Adrenal gland (tissue), 9 donors: ENCODE measurements at regions not wholly inside any gene's neighbourhood (a gene's known extent, or its start where the extent isn't known, plus 50 kb on each side); places are given as distances from the start of the nearest gene placed in this dataset.

Experiments used
- DNase-seq, 7 donors: peaks; one replicate each; pipeline ENCODE4 v3.0.0-alpha.2; 2019 to 2020
- H3K27ac ChIP-seq, 5 donors: fragments of 200-600 bp; sonication (generic) in 4 of 5; 1 replicate in 3 of 5; 2 replicates in 2 of 5; pipeline versions ENCODE4 v1.5.1 to v1.8.0; 2016 to 2020; ENCODE audit warnings: mild to moderate bottlenecking in 1 of 5
- H3K27me3 ChIP-seq: fragments of 200-600 bp; 2 replicates; pipeline ENCODE4 v1.8.0; 2021
- H3K36me3 ChIP-seq, 2 donors: fragments of 200-600 bp; replicated peaks in 1 of 2; 1 replicate in 1 of 2; 2 replicates in 1 of 2; pipeline versions ENCODE4 v1.5.1 to v1.8.0; 2018 to 2022
- H3K4me1 ChIP-seq, 2 donors: fragments of 200-600 bp; replicated peaks in 1 of 2; 1 replicate in 1 of 2; 2 replicates in 1 of 2; pipeline versions ENCODE4 v1.5.1 to v1.8.0; 2018 to 2021
- H3K4me3 ChIP-seq, 4 donors: fragments of 200-600 bp; sonication (generic) in 3 of 4; one replicate each; pipeline ENCODE4 v1.5.1; 2016 to 2018
- H3K9me3 ChIP-seq, 3 donors: fragments of 200-600 bp; sonication (generic) in 1 of 3; replicated peaks in 1 of 3; 1 replicate in 2 of 3; 2 replicates in 1 of 3; pipeline versions ENCODE4 v1.5.1 to v1.8.0; 2016 to 2021
- POLR2A ChIP-seq, 2 donors: fragments of 450-650 bp; IDR thresholded peaks; one replicate each; pipeline ENCODE4 v1.6.1; 2017; ENCODE audit warnings: antibody characterized with exemption in 2 of 2, mild to moderate bottlenecking in 2 of 2, moderate library complexity in 1 of 2
- WGBS, 4 donors: extraction: QIAGEN DNeasy Blood & Tissue Kit in 2 of 4; methylation state at CpG; one replicate each; pipeline versions ENCODE4 v1.1.5 to v1.1.7; 2013 to 2017; 5-methylcytosine and 5-hydroxymethylcytosine counted together
- intact Hi-C, 2 donors: fragments of 100-400 bp; cut with DNase I; formaldehyde crosslinking; loops; one replicate each; pipeline versions ENCODE4 v1.14.1 to v1.15.0; 2022 to 2023
- TF ChIP-seq, protein P1 (sequence below), 6 experiments: fragments of 450-650 bp in 4 of 6; fragments of 200-600 bp in 2 of 6; sonication (generic) in 1 of 6; IDR thresholded peaks; 1 replicate in 5 of 6; 2 replicates in 1 of 6; pipeline versions ENCODE4 v1.5.1 to v1.8.0; 2016 to 2021; ENCODE audit warnings: antibody characterized with exemption in 6 of 6, mild to moderate bottlenecking in 2 of 6, moderate library complexity in 1 of 6
- donor health status: healthy with polysubstance abuse.
- donor health status: Bipolar disorder and iron deficiency.
- donor health status: DM: yes; HTN: yes; CAD: no.
- donor health status: DM: no; HTN: no; CAD: no.
- donor health status: DM: no; HTN: no; CAD: no.

DNA sequence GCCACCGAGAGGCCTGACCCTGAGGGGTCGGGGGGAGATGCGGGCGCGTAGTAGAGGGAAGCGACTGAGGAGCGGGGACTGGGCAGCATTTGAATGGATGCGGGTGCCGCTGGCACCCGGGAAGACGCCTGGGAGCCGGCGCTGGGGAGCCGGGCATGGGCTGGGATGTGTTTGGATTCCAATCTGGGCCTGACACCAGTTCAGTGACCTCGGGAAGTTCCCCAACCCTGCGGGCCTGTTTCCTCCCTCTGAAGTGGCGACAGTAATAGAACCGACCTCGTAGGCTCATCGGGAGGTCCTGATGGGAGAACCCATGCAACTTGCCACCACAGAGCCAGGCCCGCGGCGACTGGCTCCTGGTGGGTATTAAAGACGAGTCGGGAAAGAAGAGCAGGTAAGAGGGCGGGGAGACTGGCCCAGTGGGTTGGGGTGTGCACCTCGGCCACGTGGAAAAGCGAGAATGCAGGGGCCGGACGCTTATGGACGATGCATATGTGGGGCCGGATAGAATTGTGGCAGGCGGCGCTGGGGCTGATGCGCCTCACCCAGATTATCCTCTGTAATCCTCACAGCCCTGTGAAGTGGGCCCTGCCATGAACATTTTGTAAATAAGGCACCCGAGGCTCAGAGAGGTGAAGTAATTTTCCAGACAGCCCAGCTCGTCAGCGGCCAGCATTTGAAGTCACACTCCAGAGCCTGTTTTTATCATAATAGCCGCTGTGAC is 105.8 kb downstream of the SLC16A1 start:
- no peak for DNase-seq
- TF ChIP-seq POLR2A (IDR thresholded peaks at IDR 0.05): no peak
- TF ChIP-seq, protein P1, sequence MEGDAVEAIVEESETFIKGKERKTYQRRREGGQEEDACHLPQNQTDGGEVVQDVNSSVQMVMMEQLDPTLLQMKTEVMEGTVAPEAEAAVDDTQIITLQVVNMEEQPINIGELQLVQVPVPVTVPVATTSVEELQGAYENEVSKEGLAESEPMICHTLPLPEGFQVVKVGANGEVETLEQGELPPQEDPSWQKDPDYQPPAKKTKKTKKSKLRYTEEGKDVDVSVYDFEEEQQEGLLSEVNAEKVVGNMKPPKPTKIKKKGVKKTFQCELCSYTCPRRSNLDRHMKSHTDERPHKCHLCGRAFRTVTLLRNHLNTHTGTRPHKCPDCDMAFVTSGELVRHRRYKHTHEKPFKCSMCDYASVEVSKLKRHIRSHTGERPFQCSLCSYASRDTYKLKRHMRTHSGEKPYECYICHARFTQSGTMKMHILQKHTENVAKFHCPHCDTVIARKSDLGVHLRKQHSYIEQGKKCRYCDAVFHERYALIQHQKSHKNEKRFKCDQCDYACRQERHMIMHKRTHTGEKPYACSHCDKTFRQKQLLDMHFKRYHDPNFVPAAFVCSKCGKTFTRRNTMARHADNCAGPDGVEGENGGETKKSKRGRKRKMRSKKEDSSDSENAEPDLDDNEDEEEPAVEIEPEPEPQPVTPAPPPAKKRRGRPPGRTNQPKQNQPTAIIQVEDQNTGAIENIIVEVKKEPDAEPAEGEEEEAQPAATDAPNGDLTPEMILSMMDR (IDR thresholded peaks at IDR 0.05): no peak
- 38 to 59% (median 40%) methylated on average over 24 to 40 of the region's 40 CpGs for WGBS, 4 donors
- Histone ChIP-seq H3K36me3 (no peaks in the 10 kb centered on the region), H3K4me1 (no peaks in the 10 kb centered on the region), H3K27me3 (peaks cover 4% of the 10 kb centered on the region), H3K27ac (no peak overlapping the region), H3K4me3 (peak overlapping the region in 2 of 4 donors; percentile 15 to 53), H3K9me3 (no peaks in the 10 kb centered on the region)
- intact Hi-C loops: no loop called here

DNA sequence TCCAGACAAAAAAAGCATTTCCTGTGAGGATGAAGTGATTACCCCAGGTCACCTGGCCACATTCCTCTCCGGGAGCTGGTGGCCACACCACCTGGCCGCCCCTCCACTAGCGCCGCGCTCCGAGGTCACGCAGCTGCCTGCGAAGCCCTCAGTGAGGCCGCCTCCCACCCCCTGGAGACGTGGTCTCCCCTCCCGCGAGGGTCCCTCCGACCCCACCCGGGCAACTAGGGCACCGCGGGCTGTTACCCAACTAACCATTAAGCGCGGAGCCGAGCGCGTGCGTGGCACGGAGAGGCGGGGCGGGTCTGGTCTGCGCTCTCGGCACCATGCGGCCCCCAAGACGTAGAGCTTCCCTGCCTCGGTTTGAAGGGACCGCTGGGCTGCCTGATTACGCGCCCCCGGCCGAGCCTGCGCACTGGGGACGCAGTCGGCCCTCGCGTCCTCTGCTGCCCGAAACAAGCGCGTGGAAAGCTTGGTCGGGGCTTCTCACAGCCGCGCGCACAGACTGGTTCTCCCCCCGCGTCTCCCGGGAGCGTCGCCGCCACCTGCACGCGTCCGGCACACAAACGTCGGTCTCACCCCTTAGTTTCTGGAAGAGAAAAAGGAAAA is 106.5 kb downstream of the SLC16A1 start:
- no peaks in the 10 kb centered on the region for H3K9me3 ChIP-seq
- intact Hi-C loops: no loop called here
- peaks cover 4% of the 10 kb centered on the region for H3K27me3 ChIP-seq
- peak in 4 of 7 donors; percentile 7 to 28 (median 18) for DNase-seq
- H3K27ac ChIP-seq: no peak overlapping the region
- 1 to 2% (median 1%) methylated on average over 16 to 58 of the region's 58 CpGs; no CpG with 5 or more reads in 1 of the 4 donors for WGBS, 4 donors
- TF ChIP-seq, protein P1 (IDR thresholded peaks at IDR 0.05): no peak
- TF ChIP-seq POLR2A (IDR thresholded peaks at IDR 0.05): no peak
- H3K4me3 ChIP-seq: peak overlapping the region in 2 of 4 donors; percentile 15 to 53
- no peaks in the 10 kb centered on the region for H3K36me3 ChIP-seq
- no peaks in the 10 kb centered on the region for H3K4me1 ChIP-seq

DNA sequence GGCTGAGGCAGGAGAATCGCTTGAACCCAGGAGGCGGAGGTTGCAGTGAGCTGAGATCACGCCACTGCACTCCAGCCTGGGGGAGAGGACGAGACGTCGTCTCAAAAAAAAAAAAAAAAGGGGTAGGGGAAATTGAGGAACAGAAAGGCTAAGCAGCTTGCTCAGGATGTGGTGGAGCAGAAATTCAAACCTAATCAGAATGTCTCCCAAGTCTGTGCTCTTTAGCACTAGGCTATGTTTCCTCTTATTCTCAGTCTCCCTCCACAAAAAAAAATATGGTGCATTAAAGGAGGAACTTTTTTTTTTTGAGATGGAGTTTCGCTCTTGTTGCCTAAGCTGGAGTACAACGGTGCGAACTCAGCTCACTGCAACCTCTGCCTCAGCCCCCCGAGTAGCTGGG is 114.2 kb downstream of the SLC16A1 start:
- Histone ChIP-seq H3K9me3 (no peaks in the 10 kb centered on the region), H3K27ac (peak overlapping the region in 1 of 5 donors; percentile 29), H3K4me1 (no peaks in the 10 kb centered on the region), H3K27me3 (no peaks in the 10 kb centered on the region), H3K4me3 (no peak overlapping the region), H3K36me3 (no peaks in the 10 kb centered on the region)
- intact Hi-C loops: no loop called here
- TF ChIP-seq POLR2A (IDR thresholded peaks at IDR 0.05): no peak
- TF ChIP-seq, protein P1 (IDR thresholded peaks at IDR 0.05): no peak
- 72 to 84% (median 77%) methylated on average over 10 of the region's 10 CpGs for WGBS, 4 donors
- no peak for DNase-seq

DNA sequence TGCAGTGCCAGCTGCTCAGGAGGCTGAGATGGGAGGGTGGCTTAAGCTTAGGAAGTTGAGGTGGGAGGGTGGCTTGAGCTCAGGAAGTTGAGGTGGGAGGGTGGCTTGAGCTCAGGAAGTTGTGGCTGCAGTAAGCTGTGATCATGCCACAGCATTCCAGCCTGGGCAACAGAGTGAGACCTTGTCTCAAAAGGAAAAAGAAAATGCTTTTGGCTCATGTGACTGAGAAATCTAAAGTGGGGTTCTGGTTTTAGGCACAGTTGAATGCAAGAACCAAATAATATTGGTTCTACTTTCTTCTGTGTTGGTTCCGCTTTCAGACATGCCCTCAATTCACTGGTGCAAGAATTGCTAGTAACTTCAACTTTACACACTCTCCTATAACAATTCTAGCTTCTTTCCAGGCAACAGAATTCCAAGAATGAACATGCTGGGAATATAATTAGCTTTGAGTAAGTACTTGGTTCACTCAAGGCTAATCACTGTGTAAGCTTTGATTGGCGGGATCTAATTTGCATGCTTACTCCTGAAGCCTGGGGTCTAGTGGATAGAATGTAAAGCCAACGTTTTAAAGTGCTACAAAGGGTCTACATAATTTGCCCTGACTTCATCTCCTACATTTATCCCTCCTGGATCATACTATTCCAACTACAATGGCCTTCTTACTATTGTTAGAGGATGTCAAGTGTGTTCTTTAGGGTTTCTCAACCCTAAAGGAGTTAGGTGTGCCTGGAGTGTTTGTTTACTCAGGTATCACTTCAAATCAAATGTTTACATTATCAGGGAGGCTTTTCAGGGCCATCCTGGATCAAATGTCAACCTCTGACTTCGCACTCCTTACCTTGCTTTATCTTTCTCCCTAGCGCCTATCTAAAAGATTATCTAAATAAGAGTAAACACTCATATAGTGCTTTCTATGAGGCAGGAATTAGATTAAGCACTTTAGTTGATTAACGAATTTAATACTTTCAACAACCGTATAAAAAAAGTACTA is 115.1 kb downstream of the SLC16A1 start:
- intact Hi-C loops: no loop called here
- no peaks in the 10 kb centered on the region for H3K4me1 ChIP-seq
- no peaks in the 10 kb centered on the region for H3K9me3 ChIP-seq
- TF ChIP-seq, protein P1 (IDR thresholded peaks at IDR 0.05): no peak
- TF ChIP-seq POLR2A (IDR thresholded peaks at IDR 0.05): no peak
- no peaks in the 10 kb centered on the region for H3K27me3 ChIP-seq
- H3K4me3 ChIP-seq: no peak overlapping the region
- H3K27ac ChIP-seq: no peak overlapping the region
- no peak for DNase-seq
- WGBS, 4 donors: 68 to 75% (median 73%) methylated on average over 7 of the region's 7 CpGs
- no peaks in the 10 kb centered on the region for H3K36me3 ChIP-seq
